ENCODE measurements at regions not wholly inside any gene's neighbourhood (a gene's known extent, or its start where the extent isn't known, plus 50 kb on each side); places are given as distances from the start of the nearest gene placed in this dataset.
A peak's percentile ranks its signal among the peaks of the same experiment; 100 is the strongest.

DNA sequence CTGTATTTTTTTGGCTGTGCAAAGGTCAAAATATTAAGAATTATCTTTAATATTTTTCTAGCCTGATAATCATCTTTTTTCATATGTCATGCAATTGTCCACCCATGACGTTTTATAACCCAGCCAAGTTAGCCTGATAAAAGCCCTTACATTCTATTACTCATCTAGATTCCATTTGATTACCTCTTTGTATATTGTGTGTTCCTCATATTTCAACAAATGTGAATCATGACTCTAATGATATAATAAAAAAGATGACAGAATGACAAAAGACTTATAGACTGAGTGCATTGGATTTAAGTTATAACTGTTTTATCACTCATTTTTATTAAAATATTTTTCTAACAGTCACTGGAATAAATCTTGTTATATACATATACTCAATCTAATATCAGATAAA, 1560.0 kb upstream of the LRRTM3 start:
- H3K4me2 ChIP-seq (ENCODE audit: low read length): no peak overlapping the region

DNA sequence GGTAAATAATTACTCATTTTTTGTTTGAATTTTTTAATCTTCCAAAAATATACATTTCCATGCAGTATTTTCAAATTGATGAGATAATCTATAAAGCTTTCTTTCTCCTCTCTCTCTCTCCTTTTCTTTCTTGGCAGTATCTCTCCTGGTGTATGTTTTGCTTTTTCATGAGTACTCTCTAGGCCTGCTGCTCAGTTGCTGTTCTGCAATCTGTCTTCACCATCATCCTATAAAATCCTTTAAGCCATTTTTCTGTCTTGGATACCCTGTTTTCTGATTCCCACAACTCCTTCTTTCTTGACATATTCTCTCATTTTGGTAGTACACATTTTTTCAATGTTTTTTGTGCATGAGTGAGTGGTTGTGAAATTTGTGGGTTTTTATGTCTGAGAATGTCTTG, 1558.1 kb upstream of the LRRTM3 start:
- Histone ChIP-seq H4K20me1 (ENCODE audit: insufficient read depth, low read length) (no peaks in the 10 kb centered on the region), H3K36me3 (replicated peaks; ENCODE audit: low read depth, low read length) (no peaks in the 10 kb centered on the region), H3K4me2 (ENCODE audit: low read length) (no peak overlapping the region), H3K4me1 (ENCODE audit: low read length) (no peaks in the 10 kb centered on the region), H3K27me3 (ENCODE audit: low read depth, low read length) (no peaks in the 10 kb centered on the region), H3K9me3 (ENCODE audit: insufficient read depth, low read length) (no peaks in the 10 kb centered on the region), H3K27ac (ENCODE audit: low read length) (no peak overlapping the region), H2AFZ (ENCODE audit: low read depth, low read length) (no peak overlapping the region), H3K79me2 (ENCODE audit: low read length) (no peaks in the 10 kb centered on the region), H3K9ac (ENCODE audit: low read length) (no peak overlapping the region), H3K4me3 (ENCODE audit: low read length) (no peak overlapping the region)
- TF ChIP-seq EZH2phosphoT487 (IDR thresholded peaks at IDR 0.05; ENCODE audit: low read depth): no peak
- TF ChIP-seq, protein P1, sequence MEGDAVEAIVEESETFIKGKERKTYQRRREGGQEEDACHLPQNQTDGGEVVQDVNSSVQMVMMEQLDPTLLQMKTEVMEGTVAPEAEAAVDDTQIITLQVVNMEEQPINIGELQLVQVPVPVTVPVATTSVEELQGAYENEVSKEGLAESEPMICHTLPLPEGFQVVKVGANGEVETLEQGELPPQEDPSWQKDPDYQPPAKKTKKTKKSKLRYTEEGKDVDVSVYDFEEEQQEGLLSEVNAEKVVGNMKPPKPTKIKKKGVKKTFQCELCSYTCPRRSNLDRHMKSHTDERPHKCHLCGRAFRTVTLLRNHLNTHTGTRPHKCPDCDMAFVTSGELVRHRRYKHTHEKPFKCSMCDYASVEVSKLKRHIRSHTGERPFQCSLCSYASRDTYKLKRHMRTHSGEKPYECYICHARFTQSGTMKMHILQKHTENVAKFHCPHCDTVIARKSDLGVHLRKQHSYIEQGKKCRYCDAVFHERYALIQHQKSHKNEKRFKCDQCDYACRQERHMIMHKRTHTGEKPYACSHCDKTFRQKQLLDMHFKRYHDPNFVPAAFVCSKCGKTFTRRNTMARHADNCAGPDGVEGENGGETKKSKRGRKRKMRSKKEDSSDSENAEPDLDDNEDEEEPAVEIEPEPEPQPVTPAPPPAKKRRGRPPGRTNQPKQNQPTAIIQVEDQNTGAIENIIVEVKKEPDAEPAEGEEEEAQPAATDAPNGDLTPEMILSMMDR (IDR thresholded peaks at IDR 0.05; ENCODE audit: low read depth, low read length): no peak

More for the DNA sequence above, 1560.0 kb upstream of the LRRTM3 start:
- Histone ChIP-seq H3K36me3 (replicated peaks; ENCODE audit: low read depth, low read length) (no peaks in the 10 kb centered on the region), H2AFZ (ENCODE audit: low read depth, low read length) (no peak overlapping the region), H3K4me1 (ENCODE audit: low read length) (no peaks in the 10 kb centered on the region), H3K27me3 (ENCODE audit: low read depth, low read length) (no peaks in the 10 kb centered on the region), H3K9ac (ENCODE audit: low read length) (no peak overlapping the region), H3K4me3 (ENCODE audit: low read length) (no peak overlapping the region), H3K9me3 (ENCODE audit: insufficient read depth, low read length) (no peaks in the 10 kb centered on the region), H4K20me1 (ENCODE audit: insufficient read depth, low read length) (no peaks in the 10 kb centered on the region), H3K27ac (ENCODE audit: low read length) (no peak overlapping the region), H3K79me2 (ENCODE audit: low read length) (no peaks in the 10 kb centered on the region)
- TF ChIP-seq, protein P1 (IDR thresholded peaks at IDR 0.05; ENCODE audit: low read depth, low read length): no peak
- no peak for TF ChIP-seq EZH2phosphoT487 (IDR thresholded peaks at IDR 0.05; ENCODE audit: low read depth)

DNA sequence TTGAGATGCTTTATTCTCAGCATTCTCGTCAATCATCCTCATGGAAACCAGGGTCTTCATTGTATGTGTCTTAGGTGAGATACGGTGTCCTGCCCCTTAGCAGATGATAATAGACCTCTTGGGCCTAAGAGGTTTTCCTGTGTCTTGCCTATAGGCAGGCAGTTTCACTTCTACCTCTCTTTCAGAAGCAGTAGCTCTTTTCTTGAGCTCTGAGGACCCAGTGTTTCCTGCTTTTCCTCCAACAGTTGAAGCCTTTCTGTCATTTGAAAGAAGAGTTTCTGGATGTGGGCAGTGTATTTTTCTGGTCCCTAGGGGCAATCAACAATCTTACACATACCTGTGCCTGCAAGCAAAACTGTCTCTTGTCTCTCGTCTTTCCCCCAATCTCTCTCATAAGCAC, 1550.3 kb upstream of the LRRTM3 start:
- Histone ChIP-seq H3K9ac (ENCODE audit: low read length) (no peak overlapping the region), H3K4me2 (ENCODE audit: low read length) (peak overlapping the region; percentile 20), H3K36me3 (replicated peaks; ENCODE audit: low read depth, low read length) (no peaks in the 10 kb centered on the region), H3K4me3 (ENCODE audit: low read length) (no peak overlapping the region), H3K27ac (ENCODE audit: low read length) (no peak overlapping the region; the same call in 1 of the 2 replicates), H3K79me2 (ENCODE audit: low read length) (no peaks in the 10 kb centered on the region), H3K9me3 (ENCODE audit: insufficient read depth, low read length) (no peaks in the 10 kb centered on the region), H4K20me1 (ENCODE audit: insufficient read depth, low read length) (no peaks in the 10 kb centered on the region), H2AFZ (ENCODE audit: low read depth, low read length) (peak overlapping the region; percentile 66; the same call in 1 of the 2 replicates), H3K27me3 (ENCODE audit: low read depth, low read length) (no peaks in the 10 kb centered on the region), H3K4me1 (ENCODE audit: low read length) (peaks cover 13% of the 10 kb centered on the region)
- no peak for TF ChIP-seq EZH2phosphoT487 (IDR thresholded peaks at IDR 0.05; ENCODE audit: low read depth)
- TF ChIP-seq, protein P1 (IDR thresholded peaks at IDR 0.05; ENCODE audit: low read depth, low read length): no peak

DNA sequence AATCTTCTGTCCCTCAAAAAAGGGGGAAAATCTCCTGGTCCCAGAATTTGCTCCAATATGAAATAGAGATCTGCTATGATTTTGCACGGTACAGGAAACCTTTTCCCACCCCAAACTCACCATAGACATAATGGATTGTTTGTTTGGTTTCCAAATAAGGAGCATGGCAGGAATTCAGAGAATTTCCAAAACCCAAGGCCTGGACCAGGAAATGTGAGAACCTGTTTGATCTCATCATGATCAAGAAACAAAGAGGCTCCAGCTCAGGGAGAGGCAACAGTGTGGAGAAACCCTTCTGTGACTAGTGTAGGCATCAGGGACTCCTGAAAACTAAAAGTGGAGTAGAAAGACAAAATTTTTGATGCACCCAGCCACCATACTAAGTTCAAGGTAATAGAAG, 1548.1 kb upstream of the LRRTM3 start:
- Histone ChIP-seq H3K9ac (ENCODE audit: low read length) (no peak overlapping the region), H3K79me2 (ENCODE audit: low read length) (no peaks in the 10 kb centered on the region), H3K36me3 (replicated peaks; ENCODE audit: low read depth, low read length) (no peaks in the 10 kb centered on the region), H3K4me2 (ENCODE audit: low read length) (no peak overlapping the region), H3K4me1 (ENCODE audit: low read length) (peaks cover 13% of the 10 kb centered on the region), H4K20me1 (ENCODE audit: insufficient read depth, low read length) (no peaks in the 10 kb centered on the region), H3K4me3 (ENCODE audit: low read length) (no peak overlapping the region), H3K9me3 (ENCODE audit: insufficient read depth, low read length) (no peaks in the 10 kb centered on the region), H2AFZ (ENCODE audit: low read depth, low read length) (no peak overlapping the region), H3K27me3 (ENCODE audit: low read depth, low read length) (no peaks in the 10 kb centered on the region), H3K27ac (ENCODE audit: low read length) (no peak overlapping the region)
- no peak for TF ChIP-seq EZH2phosphoT487 (IDR thresholded peaks at IDR 0.05; ENCODE audit: low read depth)
- TF ChIP-seq, protein P1 (IDR thresholded peaks at IDR 0.05; ENCODE audit: low read depth, low read length): no peak
